Spleen (tissue), 11 donors: ENCODE measurements at regions not wholly inside any gene's neighbourhood (a gene's known extent, or its start where the extent isn't known, plus 50 kb on each side); places are given as distances from the start of the nearest gene placed in this dataset.

ENCODE experiments used
- DNase-seq: peaks from one replicate; pipeline ENCODE4 v3.0.0-alpha.2; 2020
- H3K27ac ChIP-seq, 8 donors: fragments of 200-600 bp; sonication (generic) in 7 of 8; 1 replicate in 4 of 8; 2 replicates in 4 of 8; pipeline versions ENCODE4 v1.5.0 to v1.8.0; 2016 to 2021; ENCODE audit warnings: inconsistent platforms in 4 of 8, mild to moderate bottlenecking in 4 of 8, moderate library complexity in 1 of 8
- H3K27me3 ChIP-seq, 7 donors: fragments of 200-600 bp; sonication (generic) in 6 of 7; replicated peaks in 1 of 7; 1 replicate in 4 of 7; 2 replicates in 3 of 7; pipeline versions ENCODE4 v1.5.0 to v1.8.0; 2016 to 2021; ENCODE audit warnings: inconsistent platforms in 3 of 7, mild to moderate bottlenecking in 1 of 7
- H3K36me3 ChIP-seq, 6 donors: fragments of 200-600 bp; sonication (generic) in 5 of 6; 1 replicate in 4 of 6; 2 replicates in 2 of 6; pipeline versions ENCODE4 v1.5.0 to v1.8.0; 2016 to 2021; ENCODE audit warnings: inconsistent platforms in 2 of 6
- H3K4me1 ChIP-seq, 6 donors: fragments of 200-600 bp; sonication (generic) in 5 of 6; 1 replicate in 3 of 6; 2 replicates in 3 of 6; pipeline versions ENCODE4 v1.5.0 to v1.8.0; 2016 to 2021; ENCODE audit warnings: inconsistent platforms in 3 of 6
- H3K4me3 ChIP-seq, 8 donors: fragments of 200-600 bp; sonication (generic) in 7 of 8; 1 replicate in 4 of 8; 2 replicates in 4 of 8; pipeline versions ENCODE4 v1.5.0 to v1.8.0; 2016 to 2021; ENCODE audit warnings: inconsistent platforms in 4 of 8, mild to moderate bottlenecking in 4 of 8, moderate library complexity in 2 of 8
- H3K9me3 ChIP-seq, 8 donors: fragments of 200-600 bp; sonication (generic) in 7 of 8; 1 replicate in 4 of 8; 2 replicates in 4 of 8; pipeline versions ENCODE4 v1.5.0 to v1.8.0; 2016 to 2021; ENCODE audit warnings: inconsistent platforms in 4 of 8
- POLR2A ChIP-seq, 3 donors: fragments of 450-650 bp; IDR thresholded peaks; one replicate each; pipeline ENCODE4 v1.5.1; 2017; ENCODE audit warnings: antibody characterized with exemption in 3 of 3, mild to moderate bottlenecking in 1 of 3
- POLR2AphosphoS5 ChIP-seq, 3 donors: sonication (generic); formaldehyde crosslinking; IDR thresholded peaks; one replicate each; pipeline ENCODE4 v1.5.1; 2017; ENCODE audit warnings: antibody characterized with exemption in 3 of 3
- WGBS, 5 donors: extraction: QIAGEN DNeasy Blood & Tissue Kit in 3 of 5; methylation state at CpG; one replicate each; pipeline versions ENCODE4 v1.1.5 to v1.1.7; 2013 to 2018; 5-methylcytosine and 5-hydroxymethylcytosine counted together
- intact Hi-C: fragments of 100-400 bp; cut with DNase I; formaldehyde crosslinking; loops from one replicate; pipeline ENCODE4 v1.15.0; 2023; ENCODE audit warnings: low total_unique reads
- TF ChIP-seq, protein P1 (sequence below), 11 experiments: fragments of 200-600 bp in 7 of 11; fragments of 450-650 bp in 4 of 11; sonication (generic) in 4 of 11; IDR thresholded peaks in 8 of 11; conservative IDR thresholded peaks in 3 of 11; 1 replicate in 7 of 11; 2 replicates in 4 of 11; pipeline versions ENCODE4 v1.4.0 to v1.8.0; 2016 to 2021; ENCODE audit warnings: antibody characterized with exemption in 11 of 11, inconsistent platforms in 4 of 11, mild to moderate bottlenecking in 1 of 11
- donor health status: healthy with polysubstance abuse.
- donor health status: DM: no; HTN: no; CAD: no; lungs with moderate emphysema.
- donor health status: DM: no; HTN: no; CAD: no.
- donor health status: Bipolar disorder and iron deficiency.
- donor health status: healthy.
- donor health status: DM: no; HTN: no; CAD: no.
- donor health status: DM: yes; HTN: yes; CAD: no.

DNA sequence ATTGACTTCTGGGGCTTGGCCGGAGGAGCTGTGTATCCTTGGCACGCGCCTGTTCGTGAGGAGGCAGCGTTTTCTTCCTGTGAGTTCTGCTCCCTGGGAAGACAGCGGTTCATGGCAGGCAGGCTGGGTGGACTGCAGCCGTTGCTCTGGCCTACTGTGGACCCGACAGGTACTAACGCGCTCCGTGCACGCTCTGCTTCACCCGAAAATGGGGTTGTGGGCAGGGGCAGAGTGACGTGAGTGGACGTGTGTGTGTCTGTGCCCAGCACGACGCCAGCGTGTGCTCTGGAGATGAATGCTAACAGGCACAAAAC is 179.1 kb downstream of the KIF26A start:
- no peaks in the 10 kb centered on the region for H3K9me3 ChIP-seq
- TF ChIP-seq POLR2AphosphoS5 (IDR thresholded peaks at IDR 0.05) = no peak
- TF ChIP-seq POLR2A (IDR thresholded peaks at IDR 0.05) = no peak
- TF ChIP-seq, protein P1, sequence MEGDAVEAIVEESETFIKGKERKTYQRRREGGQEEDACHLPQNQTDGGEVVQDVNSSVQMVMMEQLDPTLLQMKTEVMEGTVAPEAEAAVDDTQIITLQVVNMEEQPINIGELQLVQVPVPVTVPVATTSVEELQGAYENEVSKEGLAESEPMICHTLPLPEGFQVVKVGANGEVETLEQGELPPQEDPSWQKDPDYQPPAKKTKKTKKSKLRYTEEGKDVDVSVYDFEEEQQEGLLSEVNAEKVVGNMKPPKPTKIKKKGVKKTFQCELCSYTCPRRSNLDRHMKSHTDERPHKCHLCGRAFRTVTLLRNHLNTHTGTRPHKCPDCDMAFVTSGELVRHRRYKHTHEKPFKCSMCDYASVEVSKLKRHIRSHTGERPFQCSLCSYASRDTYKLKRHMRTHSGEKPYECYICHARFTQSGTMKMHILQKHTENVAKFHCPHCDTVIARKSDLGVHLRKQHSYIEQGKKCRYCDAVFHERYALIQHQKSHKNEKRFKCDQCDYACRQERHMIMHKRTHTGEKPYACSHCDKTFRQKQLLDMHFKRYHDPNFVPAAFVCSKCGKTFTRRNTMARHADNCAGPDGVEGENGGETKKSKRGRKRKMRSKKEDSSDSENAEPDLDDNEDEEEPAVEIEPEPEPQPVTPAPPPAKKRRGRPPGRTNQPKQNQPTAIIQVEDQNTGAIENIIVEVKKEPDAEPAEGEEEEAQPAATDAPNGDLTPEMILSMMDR (IDR thresholded peaks at IDR 0.05 in 8 of 11, conservative IDR thresholded peaks at IDR 0.05 in 3 of 11) = no peak
- 79 to 91% (median 87%) methylated on average over 14 to 18 of the region's 18 CpGs for WGBS, 5 donors
- no peaks in the 10 kb centered on the region for H3K36me3 ChIP-seq
- DNase-seq = peak; percentile 54
- intact Hi-C loops = no loop called here
- H3K27me3 ChIP-seq = peaks cover 0 to 29% (median 0%) of the 10 kb centered on the region in 7 donors
- peaks cover 0 to 30% (median 12%) of the 10 kb centered on the region in 6 donors for H3K4me1 ChIP-seq
- H3K27ac ChIP-seq = no peak overlapping the region
- no peak overlapping the region for H3K4me3 ChIP-seq

DNA sequence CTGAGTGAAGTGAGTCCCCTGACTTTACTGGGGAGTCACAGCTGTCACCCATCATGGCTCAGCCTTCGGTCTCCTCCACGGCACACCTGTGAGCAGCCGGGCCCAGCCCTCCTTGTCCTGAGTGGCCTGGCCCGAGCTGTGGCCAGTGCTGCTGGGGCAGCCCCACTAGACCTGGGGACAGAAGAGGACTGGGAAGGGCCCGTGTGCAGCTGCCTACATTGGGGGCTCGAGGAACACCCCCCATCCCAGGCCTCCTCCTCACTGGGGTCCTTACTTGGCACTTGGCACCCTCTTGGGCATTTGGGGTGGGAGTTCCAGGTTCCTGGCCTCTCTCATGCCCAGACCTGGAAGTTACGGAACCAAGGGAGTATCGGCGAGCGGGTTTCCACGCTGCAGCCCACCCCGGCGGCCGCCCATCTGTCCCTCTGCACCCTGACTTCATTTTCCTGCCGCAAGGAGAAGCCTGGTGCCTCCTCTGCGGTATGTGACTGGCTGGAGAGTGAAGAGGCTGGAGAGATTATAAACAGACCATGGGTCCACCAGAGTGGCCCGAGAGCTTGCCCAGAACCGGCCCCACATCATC is 179.7 kb downstream of the KIF26A start:
- 85 to 95% (median 89%) methylated on average over 10 to 18 of the region's 18 CpGs for WGBS, 5 donors
- Histone ChIP-seq H3K36me3 (no peaks in the 10 kb centered on the region), H3K27ac (no peak overlapping the region), H3K4me3 (no peak overlapping the region), H3K27me3 (peaks cover 0 to 33% (median 0%) of the 10 kb centered on the region in 7 donors), H3K4me1 (peaks cover 0 to 30% (median 12%) of the 10 kb centered on the region in 6 donors), H3K9me3 (no peaks in the 10 kb centered on the region)
- DNase-seq = peak; percentile 66
- intact Hi-C loops = no loop called here
- TF ChIP-seq POLR2AphosphoS5 (IDR thresholded peaks at IDR 0.05) (no peak), POLR2A (IDR thresholded peaks at IDR 0.05) (no peak)
- TF ChIP-seq, protein P1 (IDR thresholded peaks at IDR 0.05 in 8 of 11, conservative IDR thresholded peaks at IDR 0.05 in 3 of 11) = no peak

DNA sequence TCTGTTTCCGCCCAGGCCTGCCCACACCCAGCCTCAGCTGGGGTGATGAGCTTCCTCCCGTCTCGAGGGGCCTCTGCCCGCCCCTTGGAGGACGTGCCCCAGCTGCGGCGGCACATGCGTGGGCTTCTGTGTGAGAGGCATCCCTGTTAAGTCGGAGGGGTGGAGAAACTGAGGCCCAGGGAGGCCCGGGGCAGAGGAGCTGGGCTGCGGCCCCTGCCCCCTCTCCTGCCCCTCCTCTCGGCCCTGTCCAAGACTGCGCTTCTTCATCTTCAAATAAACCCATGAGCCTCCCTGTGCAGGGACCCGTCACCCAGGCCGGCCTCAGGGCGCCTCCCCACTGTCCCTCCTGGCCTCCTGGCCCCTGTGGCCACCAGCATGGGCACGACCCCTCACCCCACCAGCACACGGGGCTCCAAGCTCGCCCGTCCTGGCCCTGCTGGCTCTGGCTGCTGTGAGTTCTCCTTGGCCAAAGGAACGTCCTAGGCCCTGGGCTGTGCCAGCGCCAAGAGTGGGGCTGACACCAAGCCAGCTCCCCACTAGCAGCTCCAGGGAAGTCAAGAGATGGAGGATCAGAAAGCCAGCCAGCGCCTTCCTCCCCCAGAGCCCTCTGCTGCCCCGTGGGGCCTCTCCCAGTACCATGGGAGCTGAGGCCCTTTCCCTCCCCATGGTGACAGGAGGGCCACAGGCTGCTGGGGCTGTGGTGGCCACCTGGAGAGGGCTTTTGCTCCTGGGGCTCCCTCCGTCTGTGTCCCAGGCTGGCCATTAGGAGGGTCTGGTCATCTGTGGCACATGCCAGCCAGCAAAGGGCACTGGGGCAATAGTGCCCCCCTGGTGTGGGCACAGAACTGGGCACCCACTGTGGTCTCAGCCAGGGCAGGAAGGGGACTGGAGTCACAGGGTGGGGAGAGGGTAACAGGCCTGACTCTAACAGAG is 180.4 kb downstream of the KIF26A start:
- H3K4me1 ChIP-seq = peaks cover 0 to 30% (median 12%) of the 10 kb centered on the region in 6 donors
- peaks cover 0 to 33% (median 0%) of the 10 kb centered on the region in 7 donors for H3K27me3 ChIP-seq
- no peak for TF ChIP-seq POLR2A (IDR thresholded peaks at IDR 0.05)
- no peak for TF ChIP-seq POLR2AphosphoS5 (IDR thresholded peaks at IDR 0.05)
- TF ChIP-seq, protein P1 (IDR thresholded peaks at IDR 0.05 in 8 of 11, conservative IDR thresholded peaks at IDR 0.05 in 3 of 11) = no peak
- H3K9me3 ChIP-seq = no peaks in the 10 kb centered on the region
- H3K36me3 ChIP-seq = no peaks in the 10 kb centered on the region
- peak; percentile 63 for DNase-seq
- WGBS, 5 donors = 81 to 86% (median 84%) methylated on average over 14 to 25 of the region's 25 CpGs
- no peak overlapping the region for H3K4me3 ChIP-seq
- H3K27ac ChIP-seq = no peak overlapping the region
- intact Hi-C loops = no loop called here
